HG03558 (cell line): ENCODE measurements at regions not wholly inside any gene's neighbourhood (a gene's known extent, or its start where the extent isn't known, plus 50 kb on each side); places are given as distances from the start of the nearest gene placed in this dataset.

Source experiments
- ATAC-seq: cut with Tn5 transposase; IDR thresholded peaks from one replicate; pipeline ENCODE4 v1.9.1; 2021; ENCODE audit warnings: moderate number of reproducible peaks; ENCODE audit not compliant: unreplicated experiment; ENCODE audit errors: extremely low read depth

GRCh38 chrX:40459571-40460158 lies 121.1 kb upstream of the ATP6AP2 start:
- ATAC-seq, result no peak

GRCh38 chrX:40457406-40457805 lies 123.4 kb upstream of the ATP6AP2 start:
- ATAC-seq, result no peak

- ATAC-seq, result no peak
Measured at GRCh38 chrX:40452031-40452430, 128.7 kb upstream of the ATP6AP2 start.

- ATAC-seq, result no peak
Measured at GRCh38 chrX:40449956-40450706, 130.6 kb upstream of the ATP6AP2 start.

- ATAC-seq, result no peak
Measured at GRCh38 chrX:40449396-40449795, 131.4 kb upstream of the ATP6AP2 start.

- no peak for ATAC-seq
Measured at GRCh38 chrX:40448793-40449192, 132.0 kb upstream of the ATP6AP2 start.

GRCh38 chrX:40446921-40447320 lies 133.8 kb upstream of the ATP6AP2 start:
- ATAC-seq, result no peak

- no peak for ATAC-seq
Measured at GRCh38 chrX:40445691-40446090, 135.1 kb upstream of the ATP6AP2 start.

GRCh38 chrX:40444798-40445496 lies 135.8 kb upstream of the ATP6AP2 start:
- no peak for ATAC-seq

GRCh38 chrX:40444133-40444532 lies 136.6 kb upstream of the ATP6AP2 start:
- no peak for ATAC-seq

GRCh38 chrX:40440866-40441265 lies 139.9 kb upstream of the ATP6AP2 start:
- ATAC-seq, result no peak

- ATAC-seq, result no peak
Measured at GRCh38 chrX:40439625-40440532, 140.9 kb upstream of the ATP6AP2 start.

- ATAC-seq, result no peak
Measured at GRCh38 chrX:40437348-40437747, 143.4 kb upstream of the ATP6AP2 start.

- ATAC-seq, result no peak
Measured at GRCh38 chrX:40434947-40435346, 145.8 kb upstream of the ATP6AP2 start.

- no peak for ATAC-seq
Measured at GRCh38 chrX:40434443-40434842, 146.3 kb upstream of the ATP6AP2 start.

- no peak for ATAC-seq
Measured at GRCh38 chrX:40433160-40433559, 147.6 kb upstream of the ATP6AP2 start.

GRCh38 chrX:40424259-40424658 lies 156.5 kb upstream of the ATP6AP2 start:
- no peak for ATAC-seq

- ATAC-seq, result no peak
Measured at GRCh38 chrX:40423299-40423698, 157.5 kb upstream of the ATP6AP2 start.

GRCh38 chrX:40422021-40422420 lies 158.7 kb upstream of the ATP6AP2 start:
- no peak for ATAC-seq

GRCh38 chrX:40420899-40421729 lies 159.7 kb upstream of the ATP6AP2 start:
- peak; percentile 62 for ATAC-seq
